ENCODE measurements at regions not wholly inside any gene's neighbourhood (a gene's known extent, or its start where the extent isn't known, plus 50 kb on each side); places are given as distances from the start of the nearest gene placed in this dataset.

DNA sequence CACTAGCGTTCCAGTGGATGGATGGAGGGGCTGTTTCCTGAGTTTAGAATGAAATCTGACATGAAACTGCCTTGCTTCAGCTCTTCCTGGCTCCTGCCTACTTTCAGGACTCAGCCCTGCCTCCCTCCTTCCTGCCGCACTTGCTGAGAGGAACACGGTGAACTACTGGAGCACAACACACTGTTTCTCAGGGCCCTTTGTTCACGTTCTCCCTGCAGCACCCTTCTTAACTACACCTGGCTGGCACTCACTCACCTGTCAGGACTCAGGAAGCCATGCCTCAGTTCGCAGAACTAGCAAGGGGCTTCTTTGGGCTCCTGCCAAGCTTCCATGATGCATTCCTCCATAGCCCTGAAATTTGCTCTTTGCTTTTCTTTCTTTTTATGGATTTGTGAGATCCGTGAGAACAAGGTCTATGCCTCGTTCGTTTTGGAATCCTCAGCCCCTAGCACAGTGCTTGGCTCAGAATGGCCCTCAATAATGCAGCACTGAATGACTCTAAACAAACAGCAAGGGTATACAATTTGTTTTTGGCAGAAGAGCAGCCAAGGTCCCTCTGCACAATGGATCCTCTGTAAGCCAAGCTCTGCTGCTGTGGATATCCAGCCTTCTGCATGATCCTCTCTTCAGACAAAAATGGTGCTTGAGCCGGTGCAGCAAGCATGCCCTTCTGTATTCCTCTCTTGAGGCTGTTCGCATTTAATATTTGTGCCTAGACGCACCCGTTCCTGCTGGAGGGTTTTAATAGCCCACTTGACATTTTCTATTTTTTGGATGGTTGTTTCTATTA lies 357.0 kb downstream of the TSN start:
- H3K36me3 ChIP-seq (ENCODE audit: control insufficient read depth, low read length): no peaks in the 10 kb centered on the region
- no peak overlapping the region for H3K4me3 ChIP-seq (ENCODE audit: low read length)
- no peaks in the 10 kb centered on the region for H3K9me2 ChIP-seq (replicated peaks; ENCODE audit: control insufficient read depth, low read length)
- no peaks in the 10 kb centered on the region for H3K79me2 ChIP-seq (ENCODE audit: control insufficient read depth, low read length)
- no peak overlapping the region for H3K4me2 ChIP-seq (ENCODE audit: low read length)
- TF ChIP-seq, protein P1, sequence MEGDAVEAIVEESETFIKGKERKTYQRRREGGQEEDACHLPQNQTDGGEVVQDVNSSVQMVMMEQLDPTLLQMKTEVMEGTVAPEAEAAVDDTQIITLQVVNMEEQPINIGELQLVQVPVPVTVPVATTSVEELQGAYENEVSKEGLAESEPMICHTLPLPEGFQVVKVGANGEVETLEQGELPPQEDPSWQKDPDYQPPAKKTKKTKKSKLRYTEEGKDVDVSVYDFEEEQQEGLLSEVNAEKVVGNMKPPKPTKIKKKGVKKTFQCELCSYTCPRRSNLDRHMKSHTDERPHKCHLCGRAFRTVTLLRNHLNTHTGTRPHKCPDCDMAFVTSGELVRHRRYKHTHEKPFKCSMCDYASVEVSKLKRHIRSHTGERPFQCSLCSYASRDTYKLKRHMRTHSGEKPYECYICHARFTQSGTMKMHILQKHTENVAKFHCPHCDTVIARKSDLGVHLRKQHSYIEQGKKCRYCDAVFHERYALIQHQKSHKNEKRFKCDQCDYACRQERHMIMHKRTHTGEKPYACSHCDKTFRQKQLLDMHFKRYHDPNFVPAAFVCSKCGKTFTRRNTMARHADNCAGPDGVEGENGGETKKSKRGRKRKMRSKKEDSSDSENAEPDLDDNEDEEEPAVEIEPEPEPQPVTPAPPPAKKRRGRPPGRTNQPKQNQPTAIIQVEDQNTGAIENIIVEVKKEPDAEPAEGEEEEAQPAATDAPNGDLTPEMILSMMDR (IDR thresholded peaks at IDR 0.05; ENCODE audit: low read depth, low read length, poor library complexity, severe bottlenecking): no peak
- TF ChIP-seq EZH2phosphoT487 (IDR thresholded peaks at IDR 0.05; ENCODE audit: borderline replicate concordance, low read length): no peak
- H3K4me1 ChIP-seq (ENCODE audit: control insufficient read depth, low read length): peaks cover 3% of the 10 kb centered on the region; the same call in 1 of the 2 replicates
- H4K20me1 ChIP-seq (ENCODE audit: control insufficient read depth, insufficient read depth, low read depth, low read length): no peaks in the 10 kb centered on the region
- H3F3A ChIP-seq (ENCODE audit: control insufficient read depth, insufficient read depth): no peaks in the 10 kb centered on the region
- H3K9me3 ChIP-seq (ENCODE audit: control insufficient read depth, insufficient read depth, low read length): no peaks in the 10 kb centered on the region
- H3K27me3 ChIP-seq (ENCODE audit: control insufficient read depth, low read length): no peaks in the 10 kb centered on the region
- H3K27ac ChIP-seq (ENCODE audit: low read depth, low read length): no peak overlapping the region

DNA sequence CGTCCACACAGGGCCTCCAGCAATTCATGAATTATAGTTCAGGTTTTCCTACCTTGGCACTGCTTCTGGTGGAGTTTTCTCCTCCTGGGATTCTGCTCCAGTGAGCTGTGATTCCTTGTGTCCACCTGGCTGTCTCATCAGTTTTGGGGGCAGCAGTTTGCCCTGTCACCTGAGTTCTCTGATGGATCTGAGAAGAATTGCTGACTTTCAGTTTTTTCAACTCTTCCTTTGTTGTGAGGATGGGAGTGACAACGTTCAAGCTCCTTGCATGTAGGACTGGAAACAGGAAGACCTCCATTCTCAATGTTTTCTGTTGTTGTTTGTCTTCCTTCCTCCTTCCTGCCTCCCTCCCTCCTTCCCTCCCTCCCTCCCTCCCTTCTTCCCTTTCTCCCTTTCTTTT lies 359.0 kb downstream of the TSN start:
- Histone ChIP-seq H3F3A (ENCODE audit: control insufficient read depth, insufficient read depth) (no peaks in the 10 kb centered on the region), H3K4me2 (ENCODE audit: low read length) (no peak overlapping the region), H3K4me3 (ENCODE audit: low read length) (no peak overlapping the region), H3K9me2 (replicated peaks; ENCODE audit: control insufficient read depth, low read length) (no peaks in the 10 kb centered on the region), H3K4me1 (ENCODE audit: control insufficient read depth, low read length) (peaks cover 3% of the 10 kb centered on the region; the same call in 1 of the 2 replicates), H4K20me1 (ENCODE audit: control insufficient read depth, insufficient read depth, low read depth, low read length) (no peaks in the 10 kb centered on the region), H3K9me3 (ENCODE audit: control insufficient read depth, insufficient read depth, low read length) (no peaks in the 10 kb centered on the region), H3K36me3 (ENCODE audit: control insufficient read depth, low read length) (no peaks in the 10 kb centered on the region), H3K79me2 (ENCODE audit: control insufficient read depth, low read length) (no peaks in the 10 kb centered on the region), H3K27ac (ENCODE audit: low read depth, low read length) (no peak overlapping the region), H3K27me3 (ENCODE audit: control insufficient read depth, low read length) (no peaks in the 10 kb centered on the region)
- TF ChIP-seq, protein P1 (IDR thresholded peaks at IDR 0.05; ENCODE audit: low read depth, low read length, poor library complexity, severe bottlenecking): no peak
- no peak for TF ChIP-seq EZH2phosphoT487 (IDR thresholded peaks at IDR 0.05; ENCODE audit: borderline replicate concordance, low read length)

DNA sequence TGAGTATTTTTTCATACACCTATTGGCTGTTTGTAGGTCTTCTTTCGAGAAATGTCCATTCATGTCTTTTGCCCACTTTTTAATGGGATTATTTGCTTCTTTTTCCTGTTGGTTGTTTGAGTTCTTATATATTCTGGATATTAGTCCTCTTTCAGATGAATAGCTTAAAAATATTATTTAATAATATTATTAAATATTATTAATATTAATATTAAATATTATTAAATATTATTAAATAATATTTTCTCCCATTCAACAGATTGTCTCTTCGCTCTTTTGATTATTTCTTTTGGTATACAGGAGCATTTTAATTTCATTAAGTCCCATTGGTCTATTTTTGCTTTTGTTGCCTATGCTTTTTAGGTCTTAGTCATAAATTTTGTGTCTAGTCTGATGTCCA lies 361.9 kb downstream of the TSN start:
- no peaks in the 10 kb centered on the region for H4K20me1 ChIP-seq (ENCODE audit: control insufficient read depth, insufficient read depth, low read depth, low read length)
- H3F3A ChIP-seq (ENCODE audit: control insufficient read depth, insufficient read depth): no peaks in the 10 kb centered on the region
- H3K4me3 ChIP-seq (ENCODE audit: low read length): no peak overlapping the region
- no peaks in the 10 kb centered on the region for H3K79me2 ChIP-seq (ENCODE audit: control insufficient read depth, low read length)
- no peak overlapping the region for H3K4me2 ChIP-seq (ENCODE audit: low read length)
- no peaks in the 10 kb centered on the region for H3K36me3 ChIP-seq (ENCODE audit: control insufficient read depth, low read length)
- TF ChIP-seq, protein P1 (IDR thresholded peaks at IDR 0.05; ENCODE audit: low read depth, low read length, poor library complexity, severe bottlenecking): no peak
- no peak for TF ChIP-seq EZH2phosphoT487 (IDR thresholded peaks at IDR 0.05; ENCODE audit: borderline replicate concordance, low read length)
- H3K9me2 ChIP-seq (replicated peaks; ENCODE audit: control insufficient read depth, low read length): no peaks in the 10 kb centered on the region
- no peaks in the 10 kb centered on the region for H3K9me3 ChIP-seq (ENCODE audit: control insufficient read depth, insufficient read depth, low read length)
- no peaks in the 10 kb centered on the region for H3K27me3 ChIP-seq (ENCODE audit: control insufficient read depth, low read length)
- H3K27ac ChIP-seq (ENCODE audit: low read depth, low read length): no peak overlapping the region
- H3K4me1 ChIP-seq (ENCODE audit: control insufficient read depth, low read length): peaks cover 3% of the 10 kb centered on the region; the same call in 1 of the 2 replicates
